GM21367 (cell line): ENCODE measurements at regions not wholly inside any gene's neighbourhood (a gene's known extent, or its start where the extent isn't known, plus 50 kb on each side); places are given as distances from the start of the nearest gene placed in this dataset.
"Not testable (repeated sequence)": the region's sequence is repeated elsewhere in the genome, so short reads cannot be mapped to it uniquely, and the experiment has no call there.

Source experiments
- ATAC-seq: cut with Tn5 transposase; IDR thresholded peaks from one replicate; pipeline ENCODE4 v1.9.1; 2021; ENCODE audit not compliant: unreplicated experiment

GRCh38 chr4:159779716-159780115 is 676.8 kb downstream of the RAPGEF2 start:
- no peak for ATAC-seq

GRCh38 chr4:159780196-159780922 is 677.5 kb downstream of the RAPGEF2 start:
- no peak for ATAC-seq

- ATAC-seq: no peak
Observed at GRCh38 chr4:159787901-159788300, 685.0 kb downstream of the RAPGEF2 start.

GRCh38 chr4:159791334-159791733 is 688.5 kb downstream of the RAPGEF2 start:
- no peak for ATAC-seq

- not testable (repeated sequence) for ATAC-seq
Observed at GRCh38 chr4:159804592-159804991, 701.7 kb downstream of the RAPGEF2 start.

- ATAC-seq: no peak
Observed at GRCh38 chr4:159823743-159824142, 720.9 kb downstream of the RAPGEF2 start.

GRCh38 chr4:159828687-159829086 is 725.8 kb downstream of the RAPGEF2 start:
- no peak for ATAC-seq

GRCh38 chr4:159829184-159829583 is 726.3 kb downstream of the RAPGEF2 start:
- ATAC-seq: no peak

GRCh38 chr4:159837071-159837470 is 734.2 kb downstream of the RAPGEF2 start:
- no peak for ATAC-seq

GRCh38 chr4:159855731-159856130 is 752.9 kb downstream of the RAPGEF2 start:
- ATAC-seq: no peak

- ATAC-seq: no peak
Observed at GRCh38 chr4:159856451-159856850, 753.6 kb downstream of the RAPGEF2 start.

GRCh38 chr4:159859656-159860148 is 756.8 kb downstream of the RAPGEF2 start:
- no peak for ATAC-seq

GRCh38 chr4:159860945-159861344 is 758.1 kb downstream of the RAPGEF2 start:
- ATAC-seq: no peak

GRCh38 chr4:159864337-159864736 is 761.5 kb downstream of the RAPGEF2 start:
- ATAC-seq: no peak

GRCh38 chr4:159867673-159868072 is 764.8 kb downstream of the RAPGEF2 start:
- ATAC-seq: no peak

GRCh38 chr4:159868936-159869335 is 766.1 kb downstream of the RAPGEF2 start:
- ATAC-seq: not testable (repeated sequence)

- no peak for ATAC-seq
Observed at GRCh38 chr4:159871141-159871540, 768.3 kb downstream of the RAPGEF2 start.

GRCh38 chr4:159881158-159881557 is 778.3 kb downstream of the RAPGEF2 start:
- no peak for ATAC-seq

- no peak for ATAC-seq
Observed at GRCh38 chr4:159884989-159885388, 782.1 kb downstream of the RAPGEF2 start.

- no peak for ATAC-seq
Observed at GRCh38 chr4:159899596-159899995, 796.7 kb downstream of the RAPGEF2 start.

GRCh38 chr4:159900562-159900961 is 797.7 kb downstream of the RAPGEF2 start:
- no peak for ATAC-seq

GRCh38 chr4:159902648-159903047 is 799.8 kb downstream of the RAPGEF2 start:
- ATAC-seq: no peak

- ATAC-seq: no peak
Observed at GRCh38 chr4:159904906-159905305, 802.0 kb downstream of the RAPGEF2 start.
